HepG2 (cell line): ENCODE measurements at regions not wholly inside any gene's neighbourhood (a gene's known extent, or its start where the extent isn't known, plus 50 kb on each side); places are given as distances from the start of the nearest gene placed in this dataset.

Experiments used
- AGO1 ChIP-seq: fragments of 200-400 bp; formaldehyde crosslinking; IDR thresholded peaks from 2 replicates; pipeline ENCODE4 v1.6.1; 2017; ENCODE audit warnings: mild to moderate bottlenecking, low read depth, low read length, moderate library complexity; ENCODE audit not compliant: poor library complexity, severe bottlenecking
- ARID5B ChIP-seq: IDR thresholded peaks from 2 replicates; pipeline ENCODE4 v1.4.0; 2020; ENCODE audit warnings: mild to moderate bottlenecking, missing genetic modification reagents
- ARNT2 ChIP-seq: sonication (generic); formaldehyde crosslinking; IDR thresholded peaks from 2 replicates; pipeline ENCODE4 v1.8.0; 2022; ENCODE audit warnings: mild to moderate bottlenecking, low read depth, missing genetic modification reagents, moderate library complexity
- DPF2 ChIP-seq: sonication (generic); formaldehyde crosslinking; IDR thresholded peaks from 2 replicates; pipeline ENCODE4 v1.4.0; 2020; ENCODE audit warnings: mild to moderate bottlenecking, low read depth, missing genetic modification reagents, borderline replicate concordance
- E2F5 ChIP-seq: sonication (generic); formaldehyde crosslinking; conservative IDR thresholded peaks from 2 replicates; pipeline ENCODE4 v1.4.0; 2020; ENCODE audit warnings: missing genetic modification reagents
- IRF9 ChIP-seq: sonication (generic); formaldehyde crosslinking; IDR thresholded peaks from 2 replicates; pipeline ENCODE4 v1.8.0; 2022; ENCODE audit warnings: missing genetic modification reagents, mild to moderate bottlenecking, borderline replicate concordance
- KMT2A ChIP-seq: sonication (generic); formaldehyde crosslinking; IDR thresholded peaks from 2 replicates; pipeline ENCODE4 v1.4.0; 2020; ENCODE audit warnings: missing genetic modification reagents
- MLLT10 ChIP-seq: sonication (generic); formaldehyde crosslinking; IDR thresholded peaks from 2 replicates; pipeline ENCODE4 v1.4.0; 2020; ENCODE audit warnings: missing genetic modification reagents
- NR0B2 ChIP-seq: sonication (generic); formaldehyde crosslinking; IDR thresholded peaks from 2 replicates; pipeline ENCODE4 v1.4.0; 2020; ENCODE audit warnings: mild to moderate bottlenecking, missing genetic modification reagents
- NRL ChIP-seq: sonication (generic); formaldehyde crosslinking; IDR thresholded peaks from 2 replicates; pipeline ENCODE4 v1.5.0; 2020; ENCODE audit warnings: missing genetic modification reagents, mild to moderate bottlenecking, moderate library complexity, borderline replicate concordance
- PAX8 ChIP-seq: sonication (generic); formaldehyde crosslinking; IDR thresholded peaks from 2 replicates; pipeline ENCODE4 v1.8.0; 2022; ENCODE audit warnings: mild to moderate bottlenecking, missing genetic modification reagents, borderline replicate concordance
- TCF12 ChIP-seq, 2 experiments: fragments of 450-650 bp in 1 of 2; sonication (generic) in 1 of 2; formaldehyde crosslinking in 1 of 2; IDR thresholded peaks; 2 replicates each; pipeline versions ENCODE4 v1.6.1 to v1.8.0; 2017 to 2022; ENCODE audit warnings: antibody characterized with exemption in 1 of 2, mild to moderate bottlenecking in 1 of 2, missing genetic modification reagents in 1 of 2, moderate library complexity in 1 of 2
- ZHX2 ChIP-seq, 2 experiments: sonication (generic) in 1 of 2; formaldehyde crosslinking in 1 of 2; IDR thresholded peaks; 2 replicates each; pipeline versions ENCODE4 v1.6.1 to v1.9.0; 2014 to 2022; ENCODE audit warnings: antibody characterized with exemption in 1 of 2, borderline replicate concordance in 1 of 2, inconsistent platforms in 1 of 2, low read depth in 1 of 2, missing genetic modification reagents in 1 of 2
- ZNF224 ChIP-seq: sonication (generic); formaldehyde crosslinking; IDR thresholded peaks from 2 replicates; pipeline ENCODE4 v1.5.0; 2020; ENCODE audit warnings: mild to moderate bottlenecking, missing genetic modification reagents
- ZNF331 ChIP-seq: sonication (generic); formaldehyde crosslinking; IDR thresholded peaks from 2 replicates; pipeline ENCODE4 v1.4.0; 2020; ENCODE audit warnings: missing genetic modification reagents
- ZNF570 ChIP-seq: sonication (generic); formaldehyde crosslinking; IDR thresholded peaks from 2 replicates; pipeline ENCODE4 v1.4.0; 2020; ENCODE audit warnings: mild to moderate bottlenecking, missing genetic modification reagents, borderline replicate concordance
- ZNF629 ChIP-seq: sonication (generic); formaldehyde crosslinking; conservative IDR thresholded peaks from 2 replicates; pipeline ENCODE4 v1.5.0; 2020; ENCODE audit warnings: missing genetic modification reagents

- TF ChIP-seq ARID5B (CRISPR knock-in tag) (peak; percentile 96), IRF9 (no peak), ARNT2 (CRISPR knock-in tag) (no peak), NR0B2 (no peak), PAX8 (no peak), ZNF224 (no peak), TCF12 (IDR thresholded peaks at IDR 0.05) (no peak), TCF12 (CRISPR knock-in tag; IDR thresholded peaks at IDR 0.05) (no peak; the same call in 1 of the 2 replicates), AGO1 (no peak), KMT2A (CRISPR knock-in tag) (0 out of 2 replicates have a peak, but pooled peaks have one; percentile 37), ZNF331 (peak; percentile 83), ZNF570 (CRISPR knock-in tag) (no peak; the same call in 1 of the 2 replicates), DPF2 (peak; percentile 83), ZHX2 (IDR thresholded peaks at IDR 0.05; ENCODE audit: low read depth) (no peak), ZHX2 (CRISPR knock-in tag; IDR thresholded peaks at IDR 0.05; ENCODE audit: borderline replicate concordance) (no peak), E2F5 (CRISPR knock-in tag) (no peak), ZNF629 (CRISPR knock-in tag) (no peak), MLLT10 (CRISPR knock-in tag) (no peak), NRL (no peak)
These were observed 326.4 kb downstream of the SOX9 start (continued) for GRCh38 chr17:72447251-72447640.
